HG03025 (cell line): ENCODE measurements at regions not wholly inside any gene's neighbourhood (a gene's known extent, or its start where the extent isn't known, plus 50 kb on each side); places are given as distances from the start of the nearest gene placed in this dataset.
"Not testable (repeated sequence)": the region's sequence is repeated elsewhere in the genome, so short reads cannot be mapped to it uniquely, and the experiment has no call there.

Experiments used
- ATAC-seq: cut with Tn5 transposase; IDR thresholded peaks from one replicate; pipeline ENCODE4 v1.9.1; 2021; ENCODE audit warnings: mild to moderate bottlenecking, moderate library complexity; ENCODE audit not compliant: unreplicated experiment, low FRiP score

- no peak for ATAC-seq
Observed at GRCh38 chrX:914206-914605, 283.6 kb downstream of the SHOX start.

- no peak for ATAC-seq
Observed at GRCh38 chrX:912677-913076, 282.1 kb downstream of the SHOX start.

- ATAC-seq = not testable (repeated sequence)
Observed at GRCh38 chrX:909068-909467, 278.5 kb downstream of the SHOX start.

- ATAC-seq = no peak
Observed at GRCh38 chrX:906586-906985, 276.0 kb downstream of the SHOX start.

- no peak for ATAC-seq
Observed at GRCh38 chrX:905848-906566, 275.4 kb downstream of the SHOX start.

- ATAC-seq = no peak
Observed at GRCh38 chrX:903116-903515, 272.5 kb downstream of the SHOX start.

GRCh38 chrX:896256-896655, 265.7 kb downstream of the SHOX start:
- ATAC-seq = no peak

GRCh38 chrX:889966-890651, 259.5 kb downstream of the SHOX start:
- no peak for ATAC-seq

GRCh38 chrX:887724-888123, 257.1 kb downstream of the SHOX start:
- ATAC-seq = not testable (repeated sequence)

GRCh38 chrX:883588-883987, 253.0 kb downstream of the SHOX start:
- ATAC-seq = no peak

GRCh38 chrX:879756-880698, 249.4 kb downstream of the SHOX start:
- not testable (repeated sequence) for ATAC-seq

- ATAC-seq = no peak
Observed at GRCh38 chrX:874061-874460, 243.5 kb downstream of the SHOX start.

- ATAC-seq = no peak
Observed at GRCh38 chrX:873016-873415, 242.4 kb downstream of the SHOX start.

GRCh38 chrX:872090-872489, 241.5 kb downstream of the SHOX start:
- no peak for ATAC-seq

- ATAC-seq = no peak
Observed at GRCh38 chrX:871626-872025, 241.0 kb downstream of the SHOX start.

GRCh38 chrX:867966-868647, 237.5 kb downstream of the SHOX start:
- no peak for ATAC-seq

- ATAC-seq = no peak
Observed at GRCh38 chrX:867502-867901, 236.9 kb downstream of the SHOX start.

GRCh38 chrX:866441-866990, 235.9 kb downstream of the SHOX start:
- ATAC-seq = no peak

GRCh38 chrX:865422-865821, 234.8 kb downstream of the SHOX start:
- no peak for ATAC-seq

- no peak for ATAC-seq
Observed at GRCh38 chrX:861921-862320, 231.3 kb downstream of the SHOX start.
